ENCODE measurements at regions not wholly inside any gene's neighbourhood (a gene's known extent, or its start where the extent isn't known, plus 50 kb on each side); places are given as distances from the start of the nearest gene placed in this dataset.

GRCh38 chr6:168232062-168232461 is 87.5 kb downstream of the DACT2 start:
- FAIRE-seq (no peak), DNase-seq (ENCODE audit: low read depth) (no peak)
- TF ChIP-seq CTCF (IDR thresholded peaks at IDR 0.05; ENCODE audit: insufficient read depth, low read length, severe bottlenecking): no peak
- Histone ChIP-seq H3K36me3 (ENCODE audit: control insufficient read depth, insufficient read depth, low read length) (no peaks in the 10 kb centered on the region), H3K27me3 (ENCODE audit: control insufficient read depth, insufficient read depth, low read length) (no peaks in the 10 kb centered on the region), H3K4me3 (ENCODE audit: low read depth, low read length) (no peak overlapping the region)

DNA sequence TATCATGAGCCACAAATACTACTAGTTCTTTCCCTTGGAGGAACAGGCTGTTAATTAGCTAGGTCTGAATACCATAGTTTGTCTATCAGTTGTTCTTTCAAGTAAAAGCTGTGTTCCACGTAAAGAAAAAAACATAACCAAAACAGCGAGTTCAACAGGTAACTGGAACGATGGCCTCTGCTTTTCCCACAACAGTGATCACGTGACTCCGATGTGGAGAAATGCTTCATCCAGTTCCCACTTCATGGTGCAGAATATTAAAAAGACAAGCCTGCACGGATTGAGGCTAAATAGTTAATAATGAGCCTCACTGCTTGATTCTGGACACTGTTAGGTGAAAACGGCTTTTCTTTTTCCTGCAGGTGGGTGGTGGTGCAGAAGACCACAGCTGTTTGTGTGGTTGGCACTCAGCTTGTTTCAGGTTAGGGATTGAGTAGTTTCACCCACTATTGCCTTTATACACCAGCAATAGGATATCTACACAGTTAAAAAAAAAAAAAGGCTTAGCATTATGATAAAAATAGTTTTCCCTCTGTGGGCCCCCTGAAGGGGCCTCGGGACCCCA is 88.1 kb downstream of the DACT2 start:
- TF ChIP-seq CTCF (IDR thresholded peaks at IDR 0.05; ENCODE audit: insufficient read depth, low read length, severe bottlenecking): no peak
- Histone ChIP-seq H3K27me3 (ENCODE audit: control insufficient read depth, insufficient read depth, low read length) (no peaks in the 10 kb centered on the region), H3K36me3 (ENCODE audit: control insufficient read depth, insufficient read depth, low read length) (no peaks in the 10 kb centered on the region), H3K4me3 (ENCODE audit: low read depth, low read length) (no peak overlapping the region)
- DNase-seq (ENCODE audit: low read depth) (no peak), FAIRE-seq (no peak)

DNA sequence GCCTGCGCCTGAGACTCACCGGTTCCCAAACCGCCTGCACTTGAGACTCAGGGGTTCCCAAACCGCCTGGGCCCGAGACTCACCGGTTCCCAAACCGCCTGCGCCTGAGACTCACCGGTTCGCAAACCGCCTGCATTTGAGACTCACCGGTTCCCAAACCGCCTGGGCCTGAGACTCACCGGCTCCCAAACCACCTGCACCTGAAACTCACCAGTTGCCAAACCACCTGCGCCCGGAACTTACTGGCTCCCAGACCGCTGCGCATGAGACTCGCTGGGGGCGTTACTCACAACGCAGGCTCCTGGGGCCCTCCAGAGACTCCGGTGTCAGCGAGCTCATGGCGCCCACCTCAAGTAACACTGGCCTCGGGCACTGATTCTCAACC is 90.2 kb downstream of the DACT2 start:
- FAIRE-seq: no peak
- Histone ChIP-seq H3K36me3 (ENCODE audit: control insufficient read depth, insufficient read depth, low read length) (no peaks in the 10 kb centered on the region), H3K27me3 (ENCODE audit: control insufficient read depth, insufficient read depth, low read length) (peaks cover 2% of the 10 kb centered on the region), H3K4me3 (ENCODE audit: low read depth, low read length) (no peak overlapping the region)
- no peak for DNase-seq (ENCODE audit: low read depth)
- TF ChIP-seq CTCF (IDR thresholded peaks at IDR 0.05; ENCODE audit: insufficient read depth, low read length, severe bottlenecking): no peak

DNA sequence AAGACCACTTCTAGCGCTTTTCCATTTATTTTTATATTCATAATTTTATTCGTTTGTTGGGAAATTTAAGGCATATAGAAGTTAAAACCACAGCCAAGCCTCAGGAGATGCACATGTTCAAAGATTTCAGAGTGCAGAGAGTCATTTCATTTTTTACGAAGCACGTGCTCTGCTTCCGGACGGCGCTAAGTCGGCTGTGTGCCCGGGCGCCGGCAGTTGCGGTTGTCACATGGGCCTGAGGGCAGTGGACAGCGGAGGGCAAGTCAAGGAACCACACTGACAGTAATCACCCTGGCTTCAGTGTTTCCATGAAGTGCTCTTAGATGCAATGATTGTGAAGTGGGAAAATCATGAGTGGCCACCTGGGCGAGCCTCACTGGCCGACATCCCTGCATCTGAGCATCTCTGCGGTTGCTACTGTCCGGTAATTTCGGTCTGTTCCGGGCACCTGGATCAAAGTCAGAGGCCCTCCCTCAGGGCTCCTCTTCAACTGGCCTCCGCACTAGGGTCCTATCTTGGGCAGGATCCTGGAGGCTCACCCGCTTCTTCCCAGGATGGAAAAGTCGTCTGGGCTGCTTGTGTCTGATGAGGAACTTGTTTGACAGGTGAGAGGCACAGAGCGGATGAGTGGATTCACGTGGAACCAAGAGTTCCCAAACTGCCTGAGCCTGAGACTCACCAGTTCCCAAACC is 90.8 kb downstream of the DACT2 start:
- Histone ChIP-seq H3K4me3 (ENCODE audit: low read depth, low read length) (no peak overlapping the region), H3K36me3 (ENCODE audit: control insufficient read depth, insufficient read depth, low read length) (no peaks in the 10 kb centered on the region), H3K27me3 (ENCODE audit: control insufficient read depth, insufficient read depth, low read length) (peaks cover 2% of the 10 kb centered on the region)
- no peak for TF ChIP-seq CTCF (IDR thresholded peaks at IDR 0.05; ENCODE audit: insufficient read depth, low read length, severe bottlenecking)
- DNase-seq (ENCODE audit: low read depth) (no peak), FAIRE-seq (no peak)

GRCh38 chr6:168227840-168228239 is 91.7 kb downstream of the DACT2 start:
- DNase-seq (ENCODE audit: low read depth) (no peak), FAIRE-seq (no peak)
- Histone ChIP-seq H3K27me3 (ENCODE audit: control insufficient read depth, insufficient read depth, low read length) (peaks cover 2% of the 10 kb centered on the region), H3K36me3 (ENCODE audit: control insufficient read depth, insufficient read depth, low read length) (no peaks in the 10 kb centered on the region), H3K4me3 (ENCODE audit: low read depth, low read length) (no peak overlapping the region)
- no peak for TF ChIP-seq CTCF (IDR thresholded peaks at IDR 0.05; ENCODE audit: insufficient read depth, low read length, severe bottlenecking)

- DNase-seq (ENCODE audit: low read depth) (no peak), FAIRE-seq (no peak)
- no peak for TF ChIP-seq CTCF (IDR thresholded peaks at IDR 0.05; ENCODE audit: insufficient read depth, low read length, severe bottlenecking)
- H3K36me3 ChIP-seq (ENCODE audit: control insufficient read depth, insufficient read depth, low read length): no peaks in the 10 kb centered on the region
- no peak overlapping the region for H3K4me3 ChIP-seq (ENCODE audit: low read depth, low read length)
- peaks cover 2% of the 10 kb centered on the region for H3K27me3 ChIP-seq (ENCODE audit: control insufficient read depth, insufficient read depth, low read length)
Measured at GRCh38 chr6:168226902-168227318, 92.7 kb downstream of the DACT2 start.
